NCI-H526 (cell line): ENCODE measurements at regions not wholly inside any gene's neighbourhood (a gene's known extent, or its start where the extent isn't known, plus 50 kb on each side); places are given as distances from the start of the nearest gene placed in this dataset.
"Not testable (repeated sequence)": the region's sequence is repeated elsewhere in the genome, so short reads cannot be mapped to it uniquely, and the experiment has no call there.

Experiments
- DNase-seq, 2 experiments: peaks; one replicate each; lab custom pipeline; 2025; lab: John Stamatoyannopoulos, UW

DNA sequence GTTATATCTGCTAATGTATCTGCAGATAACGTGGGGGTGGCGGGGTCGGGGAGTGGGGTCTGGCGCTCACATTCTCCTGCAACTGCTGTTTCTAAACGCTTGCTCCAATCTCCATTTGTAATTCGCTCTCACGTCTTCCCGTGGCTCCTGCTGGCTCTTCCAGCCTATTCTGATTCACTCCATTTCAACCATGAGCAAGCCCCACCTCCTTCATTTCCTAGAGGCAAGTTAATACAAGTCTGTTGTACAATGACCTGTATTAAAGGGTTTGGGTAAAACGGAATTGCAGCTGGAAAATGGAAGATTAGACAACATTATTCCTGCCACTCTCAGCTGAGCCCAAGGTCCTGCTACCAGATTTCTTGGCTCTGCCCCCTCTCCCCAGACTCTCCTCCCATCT is 132.3 kb downstream of the CSNK2A3 start:
- DNase-seq = no peak

DNA sequence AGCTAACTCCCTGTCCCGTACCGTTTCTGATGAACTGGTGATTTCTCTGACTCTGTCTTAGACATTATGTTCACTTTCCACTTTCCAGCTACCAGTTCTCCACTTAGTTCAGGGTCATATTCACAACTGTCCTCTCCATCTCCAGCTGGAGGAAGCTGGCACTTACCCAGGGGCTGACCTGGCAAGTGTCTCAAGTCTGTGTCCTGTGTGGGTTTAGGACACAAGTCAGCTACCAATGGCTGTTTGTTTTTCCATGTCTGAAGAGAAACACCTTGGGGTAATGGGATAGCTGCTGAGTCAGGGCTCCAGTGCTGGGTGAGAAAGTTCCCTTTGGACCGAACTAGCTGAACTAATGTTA is 134.4 kb downstream of the CSNK2A3 start:
- DNase-seq = no peak

DNA sequence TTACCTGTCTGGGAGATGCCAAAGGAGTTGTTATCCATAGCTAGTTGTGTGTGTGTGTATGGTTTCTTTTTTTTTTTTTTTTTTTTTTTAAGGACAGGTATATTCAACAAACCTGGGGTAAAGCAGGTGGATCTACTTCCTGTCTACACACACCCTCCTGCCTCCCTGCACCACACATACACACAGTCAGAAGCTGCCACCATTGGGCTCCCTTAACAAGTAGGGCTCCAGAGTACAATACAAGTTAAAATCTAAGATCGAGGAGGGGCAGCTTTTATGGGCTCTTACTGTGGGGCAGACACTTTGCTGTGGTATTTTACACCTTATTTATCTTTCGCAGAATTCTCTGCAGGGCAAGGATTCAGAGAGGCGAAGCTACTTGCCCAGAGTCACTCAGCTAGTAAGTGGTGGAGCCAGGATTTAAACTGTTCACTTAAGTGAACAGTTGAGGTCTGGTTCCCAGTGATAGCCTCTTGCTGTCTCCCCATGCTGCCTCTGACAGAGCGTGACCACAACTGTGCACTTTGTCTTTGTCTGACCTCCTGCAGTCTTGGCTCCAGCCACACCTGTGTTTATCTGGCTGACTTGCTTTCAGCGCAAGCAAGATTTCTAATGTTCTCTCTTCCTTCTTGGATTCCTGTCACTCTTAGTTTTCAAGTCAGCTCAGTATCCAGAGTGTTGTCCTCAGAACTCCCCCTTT is 135.0 kb downstream of the CSNK2A3 start:
- no peak for DNase-seq

DNA sequence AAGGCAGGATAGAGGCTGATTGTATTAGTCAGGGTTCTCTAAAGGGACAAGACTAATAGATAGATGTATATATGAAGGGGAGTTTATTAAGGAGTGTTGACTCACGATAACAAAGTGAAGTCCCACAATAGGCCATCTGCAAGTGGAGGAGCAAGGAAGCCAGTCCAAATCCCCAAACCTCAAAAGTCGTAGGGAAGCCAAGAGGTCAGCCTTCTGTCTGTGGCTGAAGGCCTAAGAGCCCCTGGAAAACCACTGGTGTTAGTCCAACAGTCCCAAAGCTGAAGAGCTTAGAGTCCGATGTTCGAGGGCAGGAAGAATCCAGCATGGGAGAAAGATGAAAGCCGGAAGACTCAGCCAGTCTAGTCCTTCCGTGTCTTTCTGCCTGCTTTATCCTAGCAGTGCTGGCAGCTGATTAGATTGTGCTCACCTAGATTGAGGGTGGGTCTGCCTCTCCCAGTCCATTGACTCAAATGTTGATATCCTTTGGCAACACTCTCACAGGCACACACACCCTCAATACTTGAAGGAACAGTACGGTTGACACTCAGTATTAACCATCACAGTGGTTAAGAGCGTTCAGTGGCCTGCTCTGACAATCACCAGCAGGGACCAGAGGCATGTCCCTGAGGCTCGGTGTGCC is 135.6 kb downstream of the CSNK2A3 start:
- no peak for DNase-seq

DNA sequence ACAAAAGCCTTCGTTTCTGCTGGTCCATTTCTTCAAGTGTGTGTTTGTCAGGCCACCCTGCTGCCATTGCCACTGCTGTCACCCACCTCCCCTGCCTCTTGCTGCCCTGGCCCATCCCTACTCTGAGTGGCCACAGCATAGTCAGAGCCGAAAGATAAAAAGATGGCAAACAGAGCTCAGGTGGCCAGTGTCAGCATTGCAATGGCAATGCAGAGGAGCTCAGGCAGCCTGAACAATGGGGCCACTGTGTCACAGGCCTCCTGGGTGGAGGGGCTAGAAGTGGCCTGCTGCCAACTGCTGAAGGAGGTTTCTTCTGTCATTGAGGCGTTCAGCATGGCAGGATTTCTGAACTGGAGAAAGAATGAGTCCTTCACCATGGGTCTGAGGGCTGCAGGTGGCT is 137.1 kb downstream of the CSNK2A3 start:
- peak; percentile 59 to 76 for DNase-seq

DNA sequence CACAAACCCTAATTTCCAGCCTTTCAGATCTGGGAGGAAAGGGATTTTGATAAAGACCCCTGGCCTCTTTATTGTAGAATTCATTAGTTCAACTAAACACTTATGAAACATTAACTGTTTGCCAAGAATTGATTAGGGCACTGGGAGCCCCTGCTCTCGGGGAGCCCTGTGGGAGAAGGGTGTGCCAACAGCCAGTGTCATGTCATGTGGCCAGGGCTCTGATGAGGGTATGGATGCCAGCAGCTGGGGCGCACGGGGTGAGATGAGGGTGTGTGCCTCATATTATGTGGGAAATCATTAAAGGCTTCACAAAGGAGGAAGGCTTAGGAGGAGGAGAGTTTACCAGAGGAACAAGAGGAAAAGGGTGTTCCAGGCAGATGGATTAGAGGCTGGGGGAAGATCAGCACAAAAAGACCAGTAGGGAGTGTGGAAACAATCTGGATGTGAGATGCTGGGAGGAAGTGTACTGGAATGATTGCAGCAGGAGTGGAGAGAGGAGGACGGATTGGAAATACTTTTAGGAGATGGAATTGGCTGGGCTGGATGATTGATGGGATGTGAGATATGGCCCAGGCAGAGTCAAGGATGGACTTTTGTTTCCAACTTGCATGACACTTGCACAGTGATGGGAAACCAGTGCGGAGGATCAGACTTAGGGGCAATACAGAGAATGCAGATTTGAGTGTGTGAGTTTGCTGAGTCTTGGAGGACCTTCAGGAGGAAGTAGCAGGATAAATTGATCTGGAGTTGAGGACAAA is 137.8 kb downstream of the CSNK2A3 start:
- no peak for DNase-seq

DNA sequence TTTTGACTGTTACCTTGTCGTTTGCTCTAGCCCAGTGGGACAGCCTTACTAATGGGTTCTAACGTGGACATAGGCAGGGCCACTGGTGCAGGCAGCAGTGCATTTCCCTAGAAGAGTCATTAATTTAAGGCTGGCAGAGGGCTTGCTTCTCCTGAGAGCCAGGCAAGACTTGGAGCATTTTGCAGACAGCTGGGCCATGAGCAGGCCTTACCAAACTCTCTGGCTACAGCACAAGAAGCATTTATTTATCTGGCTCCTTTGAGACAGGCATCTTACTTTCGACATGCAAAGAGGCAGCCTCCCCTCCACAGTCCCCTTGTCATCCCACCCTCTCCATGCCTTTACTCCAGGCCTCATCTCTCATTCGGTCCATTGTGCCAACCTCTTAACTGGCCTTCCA is 139.9 kb downstream of the CSNK2A3 start:
- no peak for DNase-seq

DNA sequence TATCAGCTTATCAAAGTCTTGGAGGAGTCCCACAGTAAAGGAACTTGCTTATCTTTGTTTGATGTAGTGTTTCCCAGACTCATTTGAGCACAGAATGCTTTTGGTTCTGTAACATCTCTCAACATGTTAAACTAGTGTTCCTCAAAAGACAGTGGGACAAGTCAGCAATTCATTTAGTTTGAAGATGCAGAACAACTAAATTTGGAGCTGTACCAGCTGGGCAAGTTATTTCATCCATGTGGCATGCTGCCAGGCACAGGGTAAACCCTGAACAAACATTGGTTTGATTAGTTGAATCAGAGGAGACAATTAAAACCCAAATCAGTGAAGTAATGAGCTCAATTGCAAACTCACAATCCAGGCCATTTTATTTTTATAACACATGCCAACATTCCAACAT is 141.2 kb downstream of the CSNK2A3 start:
- DNase-seq = no peak

DNA sequence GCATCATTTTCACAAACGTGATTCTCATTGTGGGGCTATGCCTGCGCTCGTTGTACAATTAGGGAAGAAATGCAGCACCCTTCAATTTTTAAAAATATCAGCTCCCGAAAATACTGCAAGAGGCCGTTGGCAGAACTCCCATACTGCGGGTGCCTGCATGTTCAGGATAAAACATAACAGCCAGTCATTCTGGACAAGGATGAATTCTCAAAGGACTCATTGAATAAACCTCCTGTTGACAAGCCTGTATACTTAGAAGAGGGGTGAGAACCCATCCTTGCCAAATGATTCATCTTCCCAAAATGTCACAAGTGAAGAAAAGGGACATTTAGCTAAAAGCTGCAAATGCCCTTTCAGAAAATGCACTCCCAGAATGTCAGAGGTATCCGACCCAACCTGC is 141.9 kb downstream of the CSNK2A3 start:
- DNase-seq = no peak

DNA sequence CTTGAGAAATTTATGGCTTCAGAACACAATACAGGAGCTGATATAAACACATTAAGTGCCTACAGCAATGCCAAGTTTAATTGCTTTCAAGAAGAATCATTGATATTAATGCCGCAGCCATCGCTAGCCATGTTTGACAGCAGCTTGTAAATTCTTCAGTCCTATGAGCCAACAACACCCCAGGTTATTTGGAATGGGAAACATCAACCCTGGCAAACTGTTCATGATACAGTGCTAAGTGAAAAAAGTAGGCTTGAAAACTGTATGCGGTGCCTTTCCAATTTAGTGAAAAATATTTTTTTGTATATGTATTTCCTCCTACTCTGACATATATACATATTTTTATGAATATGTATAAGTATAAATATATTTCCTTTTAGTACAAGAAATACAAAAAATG is 142.6 kb downstream of the CSNK2A3 start:
- DNase-seq = no peak

DNA sequence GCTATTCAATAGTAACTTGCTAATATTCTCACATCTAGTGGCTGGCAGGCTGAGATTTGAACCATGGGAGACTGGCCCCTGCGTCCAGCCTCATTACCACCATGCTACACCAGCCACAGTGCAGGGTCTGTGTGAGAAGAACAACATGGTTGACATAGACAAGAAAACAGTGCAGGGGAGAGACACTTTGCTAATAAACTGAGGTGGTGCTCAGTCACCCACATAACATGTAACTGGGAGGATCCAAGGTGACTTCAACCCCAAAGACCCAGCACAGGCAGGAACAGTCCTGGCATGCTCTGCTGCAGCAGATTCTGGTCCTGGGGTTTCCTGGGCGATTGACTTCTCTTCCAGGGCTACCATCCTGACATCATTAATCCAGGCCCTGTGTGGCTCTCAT is 143.1 kb downstream of the CSNK2A3 start:
- DNase-seq = no peak

DNA sequence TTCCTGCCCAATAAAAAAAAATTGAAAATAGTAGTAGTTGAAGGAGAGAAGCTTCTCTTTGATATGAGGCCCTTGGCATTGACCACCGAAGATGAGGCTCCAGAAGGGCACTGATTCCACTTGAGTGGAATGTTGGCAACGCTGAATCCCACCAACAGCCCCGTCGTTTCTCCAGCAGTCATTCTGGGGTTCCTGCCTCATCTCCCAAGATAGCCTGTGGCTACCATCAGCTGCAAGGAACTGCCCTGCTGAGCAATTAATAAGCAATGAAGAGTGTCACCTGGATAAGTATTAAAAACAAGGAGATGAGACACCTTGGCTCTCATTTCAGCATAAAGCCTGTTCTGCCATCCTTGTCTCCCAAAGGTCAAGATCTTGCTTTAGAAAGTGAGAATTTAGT is 144.1 kb downstream of the CSNK2A3 start:
- DNase-seq = no peak

DNA sequence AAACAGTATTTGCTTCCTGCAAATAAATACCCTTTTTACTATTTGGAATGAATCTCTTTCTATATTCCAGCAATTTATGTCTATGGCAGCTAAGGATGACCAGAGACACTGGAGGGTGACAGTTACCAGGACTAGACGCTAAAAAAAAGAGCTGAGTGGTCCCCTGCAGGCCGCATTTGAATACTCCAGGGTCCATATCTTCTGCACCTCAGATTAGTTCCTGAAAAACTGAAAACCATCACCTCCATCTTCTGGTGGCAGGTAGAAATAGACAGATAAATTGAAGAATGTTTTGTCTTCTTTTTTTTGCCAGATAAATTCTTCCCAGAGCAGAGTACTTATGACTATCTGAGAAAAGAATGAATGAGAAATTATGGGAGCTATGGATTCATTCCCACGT is 145.6 kb downstream of the CSNK2A3 start:
- DNase-seq = no peak

DNA sequence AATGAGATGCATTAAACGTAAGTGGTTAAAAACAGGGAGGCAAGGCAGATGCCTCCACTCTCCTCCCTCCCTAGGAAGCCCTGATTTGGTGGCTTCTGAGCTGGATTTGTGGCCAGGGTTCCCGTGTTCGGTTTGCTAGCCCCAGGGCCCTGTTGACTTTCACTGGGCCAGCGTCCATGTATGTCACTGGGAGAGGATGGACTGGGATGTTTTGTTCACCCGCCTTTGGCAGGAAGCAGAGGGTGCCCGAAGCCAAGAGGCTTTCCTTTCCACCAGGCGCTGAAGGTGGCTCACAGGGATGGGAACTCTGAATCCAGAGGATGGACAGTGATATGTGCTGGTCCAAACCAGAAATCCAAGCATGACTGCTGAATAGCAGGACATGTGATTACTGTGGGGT is 146.6 kb downstream of the CSNK2A3 start:
- no peak for DNase-seq

DNA sequence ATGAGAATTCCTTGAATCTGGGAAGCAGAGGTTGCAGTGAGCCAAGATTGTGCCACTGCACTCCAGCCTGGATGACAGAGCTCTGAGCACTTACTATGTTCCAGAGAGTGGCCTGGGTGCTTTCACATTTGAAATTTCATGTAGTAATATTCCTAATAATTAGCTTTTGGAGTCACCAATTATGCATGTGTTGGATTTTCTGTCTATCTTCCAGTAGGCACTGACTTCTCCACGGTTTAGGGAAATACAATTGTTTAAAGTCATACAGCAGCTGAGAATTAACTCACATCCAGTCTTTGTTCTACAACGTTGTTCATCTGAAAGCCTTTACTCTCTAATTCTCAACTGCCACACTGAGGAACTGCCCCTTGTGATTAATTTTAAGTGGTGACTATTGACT is 150.2 kb downstream of the CSNK2A3 start:
- DNase-seq = no peak

DNA sequence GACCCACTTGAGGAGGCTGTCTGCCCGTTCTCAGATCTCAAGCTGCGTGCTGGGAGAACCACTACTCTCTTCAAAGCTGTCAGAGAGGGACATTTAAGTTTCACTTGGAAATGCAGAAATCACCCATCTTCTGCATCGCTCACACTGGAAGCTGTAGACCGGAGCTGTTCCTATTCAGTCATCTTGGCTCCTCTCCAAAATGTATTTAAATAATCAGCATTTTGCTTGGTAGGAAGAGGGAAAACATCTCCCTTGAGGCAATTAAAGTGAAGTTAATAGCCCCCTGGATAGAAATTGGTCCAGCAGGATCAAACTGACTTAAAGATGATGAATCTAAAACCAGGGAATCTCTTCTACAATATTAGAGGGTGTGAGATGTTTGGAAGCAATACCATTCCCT is 151.7 kb downstream of the CSNK2A3 start:
- DNase-seq = not testable (repeated sequence)

DNA sequence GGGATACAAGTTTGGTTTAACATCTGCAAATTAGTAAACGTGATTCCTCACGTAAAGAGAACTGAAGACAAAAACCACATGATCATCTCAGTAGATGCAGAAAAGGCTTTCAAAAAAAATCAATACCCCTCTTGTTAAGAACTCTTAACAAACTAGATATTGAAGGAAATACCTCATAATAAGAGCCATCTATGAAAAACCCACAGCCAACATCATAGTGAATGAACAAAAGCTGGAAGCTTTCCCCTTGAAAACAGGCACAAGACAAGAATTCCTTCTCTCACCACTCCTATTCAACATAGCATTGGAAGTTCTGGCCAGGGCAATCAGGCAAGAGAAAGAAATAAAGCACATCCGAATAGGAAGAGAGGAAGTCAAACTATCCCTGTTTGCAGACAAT is 160.5 kb downstream of the CSNK2A3 start:
- DNase-seq = no peak

DNA sequence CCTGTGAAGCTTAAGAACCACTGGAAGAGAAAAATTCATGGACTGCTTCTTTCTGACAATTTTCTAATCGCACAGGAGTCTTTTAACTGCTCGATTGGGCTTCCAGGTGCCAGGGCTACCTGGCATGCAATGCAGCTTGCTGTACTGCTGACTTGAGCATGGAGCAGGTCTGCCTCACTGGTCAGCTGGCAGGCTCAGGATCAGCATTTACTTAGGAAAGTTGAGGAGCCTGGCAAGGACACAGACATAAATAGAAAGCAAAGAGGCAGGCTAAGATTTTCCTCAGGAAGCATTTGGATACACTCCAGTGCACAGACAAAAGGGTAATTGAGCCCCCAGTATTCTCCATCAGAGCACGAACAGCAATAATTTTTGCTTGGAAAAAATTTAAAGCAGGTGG is 163.5 kb downstream of the CSNK2A3 start:
- DNase-seq = no peak

DNA sequence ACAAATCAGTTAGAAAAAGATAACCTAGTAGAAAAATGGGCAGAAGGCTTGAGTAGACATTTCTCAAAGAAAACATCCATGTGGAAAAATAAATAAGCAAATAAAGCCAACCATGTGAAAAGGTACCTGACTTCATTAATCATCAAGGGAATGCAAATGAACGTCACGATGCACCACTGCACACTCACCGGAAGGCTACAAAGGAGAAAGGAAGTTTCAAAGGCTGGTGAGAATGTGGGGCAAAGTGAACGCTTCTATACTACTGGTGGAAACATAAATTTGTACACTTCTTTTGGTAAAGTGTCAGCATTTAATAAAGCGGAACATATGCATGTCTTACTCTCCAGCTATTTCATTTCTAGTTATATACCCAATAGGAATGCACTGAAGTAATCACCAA is 166.8 kb downstream of the CSNK2A3 start:
- DNase-seq = peak; percentile 57 to 72

DNA sequence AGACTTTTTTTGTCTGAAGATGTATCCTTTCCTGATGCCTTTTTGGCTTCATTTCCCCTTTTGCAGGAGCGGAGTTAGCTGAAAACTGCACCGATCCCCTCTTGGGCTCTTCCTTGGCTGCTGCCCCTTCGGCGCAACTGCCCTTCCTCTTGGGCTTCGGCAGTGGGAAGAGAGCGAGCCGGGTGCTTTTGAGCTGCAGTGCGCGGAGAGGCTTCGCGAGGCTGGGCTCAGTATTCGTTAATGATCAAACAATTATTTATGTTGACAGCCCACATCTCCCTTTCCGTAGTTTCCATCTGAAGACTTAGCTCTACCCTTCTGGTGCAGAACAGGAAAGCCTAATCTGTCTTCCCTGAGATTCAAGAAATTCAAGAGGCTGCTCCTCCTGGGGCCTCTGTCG is 170.8 kb downstream of the CSNK2A3 start:
- DNase-seq = no peak

DNA sequence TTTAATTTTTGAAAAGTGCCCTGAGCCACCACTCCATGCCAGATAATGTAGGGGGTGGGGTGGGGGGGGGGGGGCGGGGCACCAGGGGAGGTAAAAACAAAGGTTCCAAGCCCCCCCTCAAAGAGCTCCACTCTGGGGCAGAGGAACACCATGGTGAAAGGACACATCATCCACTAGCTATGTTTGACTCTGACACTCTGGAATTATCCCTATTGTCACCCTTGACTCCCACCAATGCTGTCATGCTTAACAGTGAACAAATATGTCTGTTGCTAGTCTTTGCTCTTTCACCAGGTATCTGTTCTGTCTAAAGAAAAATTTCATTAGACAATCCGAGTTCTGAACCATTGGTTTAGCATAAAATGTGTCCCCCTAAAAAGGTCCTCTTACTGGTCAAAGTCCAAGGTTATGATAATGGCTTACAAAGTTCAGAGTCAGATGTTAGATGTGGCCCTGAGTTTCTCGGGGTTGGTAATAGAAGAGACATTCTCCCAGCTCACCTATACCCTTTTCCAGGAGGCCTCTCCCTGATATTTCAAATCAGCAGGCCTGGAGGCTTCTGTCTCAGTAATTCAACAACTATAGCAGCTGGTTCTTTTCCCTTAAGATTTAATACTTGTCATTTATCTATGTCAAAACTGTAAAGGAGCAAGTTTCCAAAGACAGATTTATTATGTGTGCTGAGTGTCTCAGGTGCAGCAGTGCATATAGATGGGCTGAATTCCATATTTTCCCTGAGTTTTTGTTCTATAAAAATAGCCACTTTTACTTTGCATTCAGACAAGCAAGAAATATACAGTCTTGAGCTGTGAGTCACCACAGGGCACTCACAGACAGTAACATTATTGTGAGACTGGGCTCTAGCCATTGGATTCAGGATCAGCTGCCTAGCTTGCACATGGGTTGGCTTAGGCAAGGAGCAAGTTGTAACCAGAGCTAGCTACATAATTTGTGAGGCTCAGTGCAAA is 174.1 kb downstream of the CSNK2A3 start:
- peak; percentile 50 to 57 for DNase-seq

DNA sequence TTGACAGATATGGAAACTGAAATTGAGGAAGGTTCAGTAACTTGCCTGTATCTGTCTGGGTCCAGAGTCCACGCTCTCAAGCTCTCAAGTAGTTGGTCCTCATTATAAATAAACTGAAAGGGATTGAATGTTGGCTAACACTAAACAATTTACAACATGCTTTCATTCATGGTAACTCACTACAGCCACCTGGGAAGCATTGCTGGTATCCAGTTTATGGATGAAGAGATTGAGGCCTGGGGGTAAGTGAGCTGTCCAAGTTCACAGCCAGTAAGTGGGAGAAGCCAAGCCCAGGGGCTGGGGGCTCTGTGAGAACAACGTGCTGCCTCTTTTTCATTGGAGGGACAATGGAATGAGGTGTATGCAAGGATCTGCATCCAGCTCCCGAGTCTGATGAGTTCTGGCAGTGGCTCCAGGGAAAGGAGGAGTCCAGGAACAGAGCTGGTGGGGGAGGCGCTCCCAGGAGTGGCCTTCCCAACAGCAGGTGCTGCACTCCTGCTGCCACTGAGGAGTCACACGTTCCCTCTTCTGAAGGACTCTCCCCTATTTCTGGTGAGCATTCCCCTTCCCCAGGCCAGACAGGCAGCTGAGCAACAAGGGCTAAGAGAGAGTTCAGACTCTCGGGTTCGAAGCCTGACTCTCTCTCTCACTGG is 175.8 kb downstream of the CSNK2A3 start:
- no peak for DNase-seq
